ENCODE measurements at regions not wholly inside any gene's neighbourhood (a gene's known extent, or its start where the extent isn't known, plus 50 kb on each side); places are given as distances from the start of the nearest gene placed in this dataset.

DNA sequence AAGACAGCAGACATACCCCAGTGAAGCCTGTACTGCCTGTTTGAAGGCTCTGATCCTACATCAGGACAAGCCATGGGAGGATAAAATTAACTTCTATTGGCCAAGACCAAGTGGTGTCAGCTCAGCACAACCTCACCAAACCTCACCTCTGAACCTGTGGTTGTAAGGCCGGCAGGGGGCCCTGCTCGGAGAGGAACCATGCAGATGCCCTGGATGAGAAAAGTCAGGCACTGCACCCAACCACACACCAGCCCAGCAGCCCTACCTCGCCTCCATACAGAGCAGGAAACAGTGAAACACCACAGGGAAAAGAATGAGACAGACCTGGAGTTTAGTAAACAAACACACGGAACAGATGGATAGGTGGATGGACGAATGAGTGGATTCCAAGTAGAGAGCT is 70.0 kb upstream of the PAX7 start:
- in situ Hi-C loops (cut with MboI; ENCODE audit: low sequenced_read_pairs) = no loop called here

DNA sequence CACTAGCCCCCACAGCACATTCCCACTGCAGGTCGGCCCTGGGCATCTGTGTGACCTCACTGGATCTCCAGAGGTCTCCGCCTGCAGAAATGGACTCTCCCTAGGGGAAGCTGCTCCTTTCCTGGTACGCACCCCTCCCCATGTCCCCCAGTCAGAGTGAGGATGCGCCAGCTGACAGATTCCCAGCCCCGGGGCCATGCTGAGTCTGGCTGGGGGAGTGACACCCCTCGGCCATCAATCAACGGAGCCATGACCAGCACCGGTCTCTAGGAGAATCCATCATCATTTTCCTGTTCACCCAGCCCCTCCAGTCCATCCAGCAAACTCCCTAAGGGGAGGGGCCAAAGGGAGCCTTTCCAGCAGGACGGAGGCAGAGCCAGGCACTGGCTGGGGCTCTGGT is 68.7 kb upstream of the PAX7 start:
- in situ Hi-C loops (cut with MboI; ENCODE audit: low sequenced_read_pairs) = no loop called here

DNA sequence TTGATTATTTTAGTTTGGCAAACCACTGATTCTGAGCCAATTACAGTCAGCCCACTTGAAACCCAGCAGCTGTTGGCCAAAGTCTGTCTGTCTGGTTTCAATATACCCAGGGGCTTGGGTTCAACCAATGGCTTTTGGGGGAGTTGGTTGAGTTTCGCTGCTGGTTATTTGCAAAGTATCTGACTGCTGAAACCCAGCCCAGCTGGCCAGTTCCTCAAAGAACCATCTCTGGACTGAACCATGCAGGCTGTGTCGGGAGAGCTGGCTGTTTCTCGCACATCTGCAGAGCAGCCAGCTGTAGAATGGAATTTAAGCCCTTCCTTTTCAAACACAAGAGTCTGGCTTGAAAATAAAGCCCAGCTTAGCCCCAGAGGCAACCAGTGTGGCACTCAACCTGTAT is 66.0 kb upstream of the PAX7 start:
- in situ Hi-C loops (cut with MboI; ENCODE audit: low sequenced_read_pairs) = no loop called here

DNA sequence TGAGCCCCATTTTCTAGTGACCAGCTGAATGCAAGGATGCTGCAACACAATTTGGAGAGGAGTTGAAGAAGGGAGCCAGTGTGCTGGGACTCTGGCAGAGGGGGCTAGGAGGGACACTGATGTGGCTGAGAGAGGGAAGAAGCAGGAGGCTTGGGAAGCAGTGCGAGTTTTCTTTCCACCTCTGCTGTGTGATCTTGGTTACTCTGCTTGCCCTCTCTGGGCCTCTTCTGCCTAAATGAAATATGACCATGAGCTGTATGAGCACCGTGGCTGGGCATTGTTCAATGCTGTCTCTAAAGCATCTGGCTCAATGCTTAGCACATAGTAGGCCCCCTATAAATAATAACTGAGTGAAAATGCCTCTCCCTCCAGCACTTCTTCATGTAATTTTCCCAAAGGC is 65.3 kb upstream of the PAX7 start:
- in situ Hi-C loops (cut with MboI; ENCODE audit: low sequenced_read_pairs) = no loop called here

DNA sequence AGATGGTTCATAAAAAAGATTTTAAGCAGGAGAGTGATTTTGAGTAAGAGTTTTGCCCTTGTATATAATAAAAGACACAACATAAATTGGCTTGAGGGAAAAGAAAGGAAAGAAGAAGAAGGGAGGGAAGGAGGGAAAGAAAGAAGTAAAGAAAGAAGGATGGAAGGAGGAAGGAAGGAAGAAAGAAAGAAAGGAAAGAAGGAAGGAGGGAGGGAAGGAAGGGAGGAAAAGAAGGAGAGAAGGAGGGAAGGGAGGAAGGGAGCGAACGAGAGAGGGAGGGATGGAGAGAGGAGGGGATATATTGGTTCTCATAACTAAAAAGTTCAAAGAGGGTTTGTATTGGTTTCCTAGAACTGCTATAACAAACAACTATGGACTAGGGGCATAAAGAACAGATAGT is 62.2 kb upstream of the PAX7 start:
- in situ Hi-C loops (cut with MboI; ENCODE audit: low sequenced_read_pairs) = no loop called here

DNA sequence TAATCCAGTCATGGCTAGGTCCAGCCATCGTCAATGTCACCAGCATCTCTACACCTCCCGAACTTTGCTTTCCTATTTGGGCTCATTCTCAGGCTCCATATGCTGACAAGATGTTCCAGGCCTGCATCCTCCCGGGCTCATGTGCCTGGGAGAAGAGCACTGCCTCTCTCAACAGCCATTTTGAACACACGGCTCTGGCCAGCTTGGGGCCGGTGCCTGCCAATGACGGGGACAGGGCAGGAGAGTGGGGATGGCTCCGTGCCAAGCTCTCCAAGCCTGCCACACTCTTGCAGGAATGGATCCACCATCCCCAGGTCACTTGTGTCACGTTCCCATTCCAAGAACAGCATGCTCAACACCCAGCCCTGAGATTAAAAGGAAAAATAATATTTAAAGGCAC is 61.4 kb upstream of the PAX7 start:
- in situ Hi-C loops (cut with MboI; ENCODE audit: low sequenced_read_pairs) = no loop called here

DNA sequence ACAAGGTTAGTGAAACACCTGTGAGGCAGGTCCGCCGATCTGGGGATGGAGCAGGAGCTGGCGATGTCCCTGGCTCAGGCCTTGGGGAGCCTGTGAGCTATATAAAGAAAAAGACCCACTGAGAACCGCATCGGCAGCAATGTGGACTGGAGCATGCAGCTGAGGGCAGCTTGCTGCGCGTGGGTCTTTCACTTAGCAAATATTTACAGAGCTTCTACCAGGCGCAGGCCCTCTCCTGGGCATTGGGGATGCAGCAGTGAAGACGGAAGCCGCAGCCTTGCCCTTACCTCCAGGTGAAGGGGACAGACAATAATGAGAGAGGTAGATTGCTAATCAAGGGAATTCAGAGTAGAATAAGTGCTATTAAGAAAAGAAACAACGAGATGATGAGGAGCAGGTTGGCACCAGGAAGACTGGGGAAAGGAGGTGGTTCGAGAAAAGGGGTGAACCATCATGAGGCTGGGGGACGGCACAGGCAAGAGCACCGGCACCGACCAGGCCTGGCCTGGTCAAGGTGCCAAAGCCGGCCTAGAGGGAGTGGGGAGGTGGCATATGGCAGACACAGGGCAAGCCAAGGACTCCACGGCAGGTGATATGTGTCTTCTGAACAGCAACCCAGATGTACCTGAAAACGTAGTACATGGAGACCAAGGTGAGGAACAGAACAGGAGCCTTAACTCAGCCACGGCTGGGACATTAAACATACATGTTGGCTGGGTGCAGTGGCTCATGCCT is 60.7 kb upstream of the PAX7 start:
- in situ Hi-C loops (cut with MboI; ENCODE audit: low sequenced_read_pairs) = no loop called here

DNA sequence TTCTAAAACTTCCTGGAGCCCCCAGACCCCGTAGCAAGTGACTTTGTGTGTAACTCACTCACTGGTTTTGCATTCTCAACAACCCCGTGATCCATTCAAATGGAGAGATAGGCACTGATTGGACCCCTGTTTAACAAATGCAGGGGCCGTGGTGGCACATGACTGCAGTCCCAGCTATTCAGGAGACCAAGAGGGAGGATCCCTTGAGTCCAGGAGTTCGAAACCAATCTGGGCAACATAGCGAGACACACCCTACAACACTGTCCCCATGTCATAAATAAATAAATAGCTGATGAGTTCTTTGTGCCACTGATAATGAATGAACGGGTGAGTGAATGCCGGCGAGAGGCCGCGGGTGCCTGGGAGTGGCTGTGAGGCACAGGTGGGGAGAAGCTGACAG is 59.4 kb upstream of the PAX7 start:
- in situ Hi-C loops (cut with MboI; ENCODE audit: low sequenced_read_pairs) = no loop called here

DNA sequence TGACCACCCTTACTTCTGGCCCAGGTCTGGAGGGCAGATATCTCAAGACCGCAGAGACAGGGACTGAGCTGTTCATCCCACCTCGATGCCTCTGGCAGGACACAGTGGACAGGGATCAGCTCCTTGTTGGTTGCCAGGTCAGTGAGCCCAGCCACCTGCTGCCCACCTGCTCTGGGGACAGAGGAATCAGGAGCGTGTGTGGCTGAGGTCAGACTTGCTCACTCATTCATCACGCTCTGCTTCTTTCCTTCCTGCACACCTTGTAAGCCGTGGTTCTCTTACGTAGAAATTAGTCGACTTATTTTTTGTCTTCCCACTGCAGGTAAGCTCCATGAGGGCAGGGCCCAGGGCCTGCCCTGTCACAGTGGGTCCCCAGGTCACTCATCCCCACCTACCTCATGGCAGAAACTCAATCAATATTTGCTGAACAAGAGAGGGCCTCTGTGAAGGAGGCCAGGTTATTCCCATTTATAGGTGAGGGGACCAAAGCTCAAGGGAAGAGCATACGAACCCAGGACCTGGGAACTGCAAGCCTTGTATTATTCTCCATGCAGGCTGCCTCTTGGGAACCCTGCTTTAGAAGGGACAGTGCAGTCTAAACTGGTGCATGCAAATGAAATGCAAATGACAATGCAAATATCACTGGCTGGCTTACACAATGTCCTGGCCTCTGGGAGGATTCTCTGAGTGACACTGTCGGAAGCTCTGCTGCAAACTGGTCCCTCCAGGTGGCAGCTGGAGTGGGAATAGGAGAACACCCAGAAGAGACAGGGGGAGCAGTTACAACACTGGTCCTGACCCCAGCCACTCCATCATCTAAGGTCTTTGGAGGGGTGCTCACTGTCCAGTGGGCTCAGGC is 58.4 kb upstream of the PAX7 start:
- in situ Hi-C loops (cut with MboI; ENCODE audit: low sequenced_read_pairs) = no loop called here

DNA sequence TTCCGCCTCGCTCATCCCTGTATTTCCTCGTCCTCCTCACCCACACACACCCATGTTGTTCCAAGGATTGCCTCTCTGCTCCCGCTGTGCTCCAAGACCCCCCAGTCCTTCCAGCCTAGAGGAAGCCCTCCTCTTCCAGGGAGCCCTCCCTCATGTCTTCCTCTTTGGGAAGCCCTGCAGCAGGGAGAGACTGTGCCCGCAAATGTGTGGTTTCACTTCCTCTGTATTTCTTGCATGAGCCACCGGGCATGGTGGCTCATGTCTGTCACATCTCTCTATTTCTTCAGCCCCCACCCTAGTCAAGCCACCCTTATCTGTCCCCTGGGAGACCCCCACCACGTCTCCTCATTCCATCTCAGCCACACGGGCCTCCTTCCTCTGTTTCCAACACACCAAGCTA is 57.5 kb upstream of the PAX7 start:
- in situ Hi-C loops (cut with MboI; ENCODE audit: low sequenced_read_pairs) = no loop called here

DNA sequence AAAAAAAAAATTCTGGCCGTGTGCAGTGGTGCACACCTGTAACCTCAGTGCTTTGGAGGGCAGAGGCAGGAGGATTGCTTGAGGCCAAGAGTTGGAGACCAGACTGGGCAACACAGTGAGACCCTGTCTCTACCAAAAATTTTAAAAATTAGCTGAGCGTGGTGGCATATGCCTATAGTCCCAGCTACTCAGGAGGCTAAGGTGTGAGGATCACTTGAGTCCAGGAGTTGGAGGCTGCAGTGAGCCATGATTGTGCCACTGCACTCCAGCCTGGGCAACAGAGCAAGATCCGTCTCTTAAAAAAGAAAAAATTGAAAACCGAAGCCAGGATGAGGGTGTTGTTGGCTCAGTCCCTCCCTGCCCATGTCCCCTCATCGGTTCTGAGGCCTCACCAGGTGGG is 55.9 kb upstream of the PAX7 start:
- in situ Hi-C loops (cut with MboI; ENCODE audit: low sequenced_read_pairs) = loop anchor here (25.0 kb wide), 1 partner anchor 238 kb away; no protein-coding TSS in a partner anchor

DNA sequence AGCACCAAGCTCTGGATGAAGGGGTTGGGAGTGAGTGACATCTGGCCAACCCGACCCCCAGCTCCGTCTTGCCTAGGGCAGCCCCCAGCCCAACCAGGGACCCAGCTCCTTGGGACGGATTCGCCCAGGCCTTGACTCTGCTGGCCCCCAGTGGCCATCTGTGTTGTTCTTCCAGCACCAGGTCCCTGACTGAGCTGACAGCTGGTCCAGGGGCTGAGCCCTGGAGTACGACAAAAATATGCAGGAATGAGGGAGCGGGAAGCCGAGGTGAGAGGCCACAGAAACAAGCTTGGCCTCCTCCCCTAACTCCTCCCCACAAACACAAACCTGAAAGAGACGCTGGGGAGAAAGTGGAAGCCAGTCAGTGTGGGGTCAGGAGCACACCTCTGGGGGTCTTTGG is 55.0 kb upstream of the PAX7 start:
- in situ Hi-C loops (cut with MboI; ENCODE audit: low sequenced_read_pairs) = loop anchor here (25.0 kb wide), 1 partner anchor 237 kb away; no protein-coding TSS in a partner anchor

DNA sequence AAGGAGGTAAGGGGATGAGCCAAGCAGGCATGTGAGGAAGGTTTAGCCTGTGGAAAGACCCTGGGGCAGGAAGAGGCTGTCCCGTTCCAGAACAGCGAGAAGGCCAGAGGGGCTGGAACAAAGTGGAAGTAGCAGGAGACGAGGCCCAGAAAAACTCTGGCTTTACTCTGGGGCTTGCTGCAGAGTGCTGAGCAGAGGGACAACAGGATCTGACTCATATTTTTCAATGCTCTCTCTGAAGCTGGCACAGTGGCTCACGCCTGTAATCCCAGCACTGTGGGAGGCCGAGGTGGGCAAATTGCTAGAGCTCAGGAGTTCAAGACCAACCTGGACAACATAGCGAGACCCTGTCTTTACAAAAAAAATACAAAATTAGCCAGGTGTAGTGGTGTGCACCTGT is 52.4 kb upstream of the PAX7 start:
- in situ Hi-C loops (cut with MboI; ENCODE audit: low sequenced_read_pairs) = loop anchor here (25.0 kb wide), 1 partner anchor 234 kb away; no protein-coding TSS in a partner anchor

DNA sequence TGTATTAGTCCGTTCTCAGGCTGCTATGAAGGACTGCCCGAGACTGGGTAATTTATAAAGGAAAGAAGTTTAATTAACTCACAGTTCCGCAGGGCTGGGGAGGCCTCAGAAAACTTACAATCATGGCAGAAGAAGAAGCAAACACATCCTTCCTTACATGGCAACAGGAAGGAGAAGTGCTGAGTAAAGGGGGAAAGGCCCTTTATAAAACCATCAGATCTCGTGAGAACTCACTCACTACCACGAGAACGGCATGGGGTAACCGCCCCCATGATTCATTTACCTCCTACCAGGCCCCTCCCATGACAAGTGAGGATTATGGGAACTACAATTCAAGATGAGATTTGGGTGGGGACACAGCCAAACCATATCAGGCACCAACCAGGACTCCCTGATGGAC is 51.4 kb upstream of the PAX7 start:
- in situ Hi-C loops (cut with MboI; ENCODE audit: low sequenced_read_pairs) = loop anchor here (25.0 kb wide), 1 partner anchor 233 kb away; no protein-coding TSS in a partner anchor

DNA sequence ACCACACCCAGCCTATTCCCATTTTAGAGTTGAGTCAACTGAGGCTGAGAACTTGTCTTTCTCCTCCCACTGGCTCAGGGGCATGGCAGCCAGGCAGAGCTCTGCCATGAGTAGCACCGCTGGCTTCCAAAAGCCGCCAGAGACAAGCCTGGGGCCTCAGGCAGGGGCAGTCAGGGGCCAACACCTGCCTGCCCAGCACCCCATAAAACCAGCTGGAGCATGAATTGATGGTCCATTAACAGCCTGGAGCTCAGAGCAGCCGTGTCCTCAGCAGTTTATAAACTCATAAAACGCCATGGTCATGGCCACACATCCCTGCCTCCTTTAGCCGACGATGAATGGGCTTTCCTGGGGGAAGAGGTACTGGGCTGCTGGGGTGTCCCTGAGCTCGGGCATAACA is 50.6 kb upstream of the PAX7 start:
- in situ Hi-C loops (cut with MboI; ENCODE audit: low sequenced_read_pairs) = loop anchor here (25.0 kb wide), 1 partner anchor 232 kb away; no protein-coding TSS in a partner anchor

DNA sequence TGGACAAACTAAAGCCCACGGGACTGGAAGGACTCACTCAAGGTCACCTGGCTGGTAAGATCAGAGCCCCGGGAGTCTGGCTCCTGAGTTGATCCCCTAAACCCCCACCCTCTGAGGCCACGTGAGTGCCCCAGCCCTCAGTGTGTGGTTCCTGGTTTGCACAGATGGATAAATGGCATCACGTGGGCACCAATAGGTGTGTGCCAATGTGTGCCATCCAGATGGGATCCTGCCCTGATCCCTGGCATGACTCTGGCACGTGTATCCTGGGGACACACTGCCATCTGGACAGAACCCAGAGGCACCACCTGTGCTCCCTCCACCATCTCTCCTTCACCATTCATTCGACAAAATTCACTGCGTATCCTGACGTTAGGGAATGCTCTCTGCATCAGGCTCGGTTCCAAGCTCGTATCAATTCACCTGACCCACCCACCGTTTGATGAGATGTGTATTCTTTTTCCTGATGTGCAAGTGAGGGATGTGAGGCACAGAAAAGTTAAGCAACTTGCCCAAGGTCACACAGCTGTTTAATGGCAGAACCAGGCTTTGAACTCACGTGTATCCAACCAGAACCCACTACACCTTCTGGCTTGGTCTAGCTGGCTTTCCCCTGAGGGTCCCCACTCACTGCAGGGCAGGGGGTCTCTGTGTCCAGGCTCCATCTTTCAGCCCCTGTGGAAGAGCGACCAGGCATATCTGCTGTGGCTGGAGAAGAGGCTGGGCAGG is 49.8 kb upstream of the PAX7 start:
- in situ Hi-C loops (cut with MboI; ENCODE audit: low sequenced_read_pairs) = loop anchor here (25.0 kb wide), 1 partner anchor 231 kb away; no protein-coding TSS in a partner anchor
